ENCODE measurements at regions not wholly inside any gene's neighbourhood (a gene's known extent, or its start where the extent isn't known, plus 50 kb on each side); places are given as distances from the start of the nearest gene placed in this dataset.
"Not testable (repeated sequence)": the region's sequence is repeated elsewhere in the genome, so short reads cannot be mapped to it uniquely, and the experiment has no call there.

- TF ChIP-seq CTCF (conservative IDR thresholded peaks at IDR 0.05) = no peak
- 91 to 97% methylated on average over 3 of the region's 3 CpGs for WGBS, 2 experiments (ENCODE audit: insufficient coverage in 1 of 2, insufficient read length in 1 of 2)
Measured at GRCh38 chr3:182521339-182521738, 272.0 kb upstream of the ATP11B start.

DNA sequence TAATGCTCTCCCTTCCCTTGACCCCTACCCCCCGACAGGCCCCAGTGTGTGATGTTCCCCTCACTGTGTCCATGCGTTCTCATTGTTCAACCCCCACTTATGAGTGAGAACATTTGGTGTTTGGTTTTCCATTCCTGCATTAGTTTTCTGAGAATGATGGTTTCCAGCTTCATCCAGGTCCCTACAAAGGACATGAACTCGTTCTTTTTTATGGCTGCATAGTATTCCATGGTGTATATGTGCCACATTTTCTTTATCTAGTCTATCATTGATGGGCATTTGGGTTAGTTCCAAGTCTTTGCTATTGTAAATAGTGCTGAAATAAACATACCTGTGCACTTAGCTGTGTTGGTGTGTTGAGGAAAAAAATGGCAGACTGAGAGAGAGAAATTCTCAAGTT is 269.9 kb upstream of the ATP11B start:
- not testable (repeated sequence) for H3K27me3 ChIP-seq (ENCODE audit: control insufficient read depth, insufficient read depth, low read length, poor library complexity, severe bottlenecking); H3K4me1 Mint-ChIP-seq; H3K36me3 Mint-ChIP-seq (ENCODE audit: low read depth); H3K9me3 ChIP-seq (ENCODE audit: control insufficient read depth, low read length); H3K27ac Mint-ChIP-seq; H3K27me3 Mint-ChIP-seq (ENCODE audit: insufficient read depth); H3K4me1 ChIP-seq (ENCODE audit: control insufficient read depth, insufficient read depth, low read length); H3K36me3 ChIP-seq (ENCODE audit: control insufficient read depth, insufficient read depth, low read length); H3K4me3 ChIP-seq (ENCODE audit: low read length); H3K9ac ChIP-seq (ENCODE audit: extremely low read depth, low read length, poor library complexity, severe bottlenecking); DNase-seq; H3K4me3 Mint-ChIP-seq; H3K9me3 Mint-ChIP-seq; H3K27ac ChIP-seq (ENCODE audit: low read depth, low read length)
- WGBS, 2 experiments (ENCODE audit: insufficient coverage in 1 of 2, insufficient read length in 1 of 2) = 87 to 100% methylated on average over 1 to 3 of the region's 3 CpGs

More at GRCh38 chr3:182521339-182521738, 272.0 kb upstream of the ATP11B start:
- Histone ChIP-seq H3K36me3 (ENCODE audit: control insufficient read depth, insufficient read depth, low read length) (no peaks in the 10 kb centered on the region), H3K4me3 (ENCODE audit: low read length) (no peak overlapping the region), H3K27ac (ENCODE audit: low read depth, low read length) (no peak overlapping the region), H3K9ac (ENCODE audit: extremely low read depth, low read length, poor library complexity, severe bottlenecking) (no peak overlapping the region), H3K9me3 (ENCODE audit: control insufficient read depth, low read length) (no peaks in the 10 kb centered on the region), H3K27me3 (ENCODE audit: control insufficient read depth, insufficient read depth, low read length, poor library complexity, severe bottlenecking) (no peaks in the 10 kb centered on the region), H3K4me1 (ENCODE audit: control insufficient read depth, insufficient read depth, low read length) (no peaks in the 10 kb centered on the region)
- no peak for DNase-seq
- peaks cover 4% of the 10 kb centered on the region for H3K4me1 Mint-ChIP-seq
- H3K9me3 Mint-ChIP-seq = no peaks in the 10 kb centered on the region
- no peak overlapping the region for H3K4me3 Mint-ChIP-seq
- H3K27ac Mint-ChIP-seq = no peak overlapping the region
- no peaks in the 10 kb centered on the region for H3K27me3 Mint-ChIP-seq (ENCODE audit: insufficient read depth)
- no peaks in the 10 kb centered on the region for H3K36me3 Mint-ChIP-seq (ENCODE audit: low read depth)

DNA sequence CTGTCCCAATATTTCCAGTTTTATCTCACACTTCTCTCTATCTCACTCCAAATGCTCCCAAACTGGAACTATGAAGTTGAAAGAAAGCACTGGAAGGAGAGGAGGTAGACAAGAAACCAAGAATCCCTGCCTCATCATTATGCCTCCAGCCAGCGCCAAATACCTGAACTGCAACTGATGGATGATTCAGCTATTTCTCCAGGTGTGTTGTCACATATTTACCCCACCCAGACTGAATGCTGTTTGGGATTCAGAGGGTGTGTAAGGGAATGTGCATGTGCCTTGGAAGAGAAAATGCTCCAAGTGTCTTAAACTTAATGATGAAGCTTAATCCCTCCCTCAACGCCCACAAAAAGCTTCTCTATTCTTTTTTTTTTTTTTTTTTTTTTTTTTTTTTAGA is 269.5 kb upstream of the ATP11B start:
- Histone ChIP-seq H3K4me3 (ENCODE audit: low read length) (no peak overlapping the region), H3K9me3 (ENCODE audit: control insufficient read depth, low read length) (no peaks in the 10 kb centered on the region), H3K9ac (ENCODE audit: extremely low read depth, low read length, poor library complexity, severe bottlenecking) (no peak overlapping the region), H3K4me1 (ENCODE audit: control insufficient read depth, insufficient read depth, low read length) (no peaks in the 10 kb centered on the region), H3K36me3 (ENCODE audit: control insufficient read depth, insufficient read depth, low read length) (no peaks in the 10 kb centered on the region), H3K27me3 (ENCODE audit: control insufficient read depth, insufficient read depth, low read length, poor library complexity, severe bottlenecking) (no peaks in the 10 kb centered on the region), H3K27ac (ENCODE audit: low read depth, low read length) (no peak overlapping the region)
- no peak overlapping the region for H3K4me3 Mint-ChIP-seq
- no peak for TF ChIP-seq CTCF (conservative IDR thresholded peaks at IDR 0.05)
- no peaks in the 10 kb centered on the region for H3K27me3 Mint-ChIP-seq (ENCODE audit: insufficient read depth)
- DNase-seq = no peak
- H3K36me3 Mint-ChIP-seq (ENCODE audit: low read depth) = no peaks in the 10 kb centered on the region
- H3K27ac Mint-ChIP-seq = no peak overlapping the region
- H3K4me1 Mint-ChIP-seq = no peaks in the 10 kb centered on the region
- 100% methylated on average over 1 of the region's 2 CpGs for WGBS, 2 experiments (ENCODE audit: insufficient coverage in 1 of 2, insufficient read length in 1 of 2)
- H3K9me3 Mint-ChIP-seq = no peaks in the 10 kb centered on the region

- DNase-seq = no peak
- no peaks in the 10 kb centered on the region for H3K27me3 ChIP-seq (ENCODE audit: control insufficient read depth, insufficient read depth, low read length, poor library complexity, severe bottlenecking)
- no peaks in the 10 kb centered on the region for H3K9me3 ChIP-seq (ENCODE audit: control insufficient read depth, low read length)
- H3K27ac ChIP-seq (ENCODE audit: low read depth, low read length) = no peak overlapping the region
- Mint-ChIP-seq H3K4me1 (no peaks in the 10 kb centered on the region), H3K27ac (no peak overlapping the region), H3K9me3 (no peaks in the 10 kb centered on the region), H3K27me3 (ENCODE audit: insufficient read depth) (no peaks in the 10 kb centered on the region), H3K36me3 (ENCODE audit: low read depth) (no peaks in the 10 kb centered on the region), H3K4me3 (no peak overlapping the region)
- TF ChIP-seq CTCF (conservative IDR thresholded peaks at IDR 0.05) = no peak
- H3K4me3 ChIP-seq (ENCODE audit: low read length) = no peak overlapping the region
- H3K36me3 ChIP-seq (ENCODE audit: control insufficient read depth, insufficient read depth, low read length) = no peaks in the 10 kb centered on the region
- 95 to 97% methylated on average over 5 of the region's 5 CpGs for WGBS, 2 experiments (ENCODE audit: insufficient coverage in 1 of 2, insufficient read length in 1 of 2)
- no peaks in the 10 kb centered on the region for H3K4me1 ChIP-seq (ENCODE audit: control insufficient read depth, insufficient read depth, low read length)
- H3K9ac ChIP-seq (ENCODE audit: extremely low read depth, low read length, poor library complexity, severe bottlenecking) = no peak overlapping the region
Measured at GRCh38 chr3:182524711-182525401, 268.4 kb upstream of the ATP11B start.
